GM19239 (cell line): ENCODE measurements at regions not wholly inside any gene's neighbourhood (a gene's known extent, or its start where the extent isn't known, plus 50 kb on each side); places are given as distances from the start of the nearest gene placed in this dataset.

ENCODE experiments used
- DNase-seq: peaks from one replicate; pipeline ENCODE4 v3.0.0; 2011; ENCODE audit warnings: low spot score; ENCODE audit not compliant: insufficient read length
- FAIRE-seq: peaks from 2 replicates; lab custom pipeline; 2011; peaks lifted over from hg19 to GRCh38; lab: Jason Lieb, UNC

DNA sequence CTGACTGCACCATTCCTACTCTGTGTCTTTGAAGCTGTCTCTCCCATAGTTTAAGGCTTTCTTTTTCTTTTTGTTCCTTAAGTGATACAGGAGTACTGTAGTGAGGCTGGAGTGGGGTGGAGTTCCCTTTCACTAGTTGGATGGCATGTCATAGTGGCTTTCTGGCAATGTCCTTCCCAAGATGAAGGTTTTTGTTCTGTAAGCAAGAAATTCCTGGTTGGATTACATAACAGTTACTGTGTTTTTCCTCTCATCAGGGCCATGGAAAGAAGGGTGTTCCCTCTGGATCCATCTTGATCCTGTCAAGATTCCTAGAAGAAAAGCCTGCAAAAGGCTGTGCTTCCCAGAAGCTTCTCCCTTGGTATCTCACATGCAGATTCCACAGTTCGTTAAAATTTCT is 84.2 kb downstream of the ACKR3 start:
- FAIRE-seq, result no peak
- no peak for DNase-seq

DNA sequence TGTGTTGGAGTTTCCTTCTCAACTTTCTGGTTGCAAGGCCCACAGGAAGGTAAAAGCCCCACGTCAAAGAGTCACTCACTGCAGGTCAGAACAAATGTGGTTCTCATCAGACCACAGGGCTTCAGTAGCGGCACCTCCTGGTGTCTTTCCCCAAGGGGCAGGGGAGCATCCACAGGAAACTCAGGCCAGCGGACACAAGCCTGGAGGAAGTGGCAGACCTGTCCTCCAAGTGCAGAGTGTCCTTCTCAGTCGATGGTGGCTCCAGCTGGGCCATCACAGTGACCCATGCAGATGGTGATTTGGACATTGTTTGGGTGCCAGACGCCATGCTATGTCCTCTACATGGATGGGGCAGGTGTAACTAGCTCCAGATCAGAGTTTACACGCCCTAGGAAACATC is 84.9 kb downstream of the ACKR3 start:
- DNase-seq, result no peak
- FAIRE-seq, result no peak

DNA sequence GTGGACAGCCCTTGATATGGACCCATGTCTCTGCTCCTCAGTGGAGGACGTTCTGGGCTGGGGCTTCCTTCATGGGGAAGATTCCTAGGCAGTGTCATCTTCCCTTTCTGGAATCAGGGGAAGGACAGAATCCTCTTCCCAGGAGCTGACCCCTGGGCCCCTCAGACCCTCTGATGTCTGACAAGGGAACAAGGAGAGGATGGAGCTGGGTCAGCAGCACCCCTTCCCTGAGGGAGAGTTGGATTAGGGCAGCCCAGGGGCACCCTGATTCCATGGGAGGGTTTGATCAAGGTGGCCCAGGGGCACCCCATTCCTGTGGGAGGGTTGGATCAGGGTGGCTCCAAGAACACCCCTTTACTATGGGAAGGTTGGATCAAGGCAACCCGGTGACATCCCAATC is 86.5 kb downstream of the ACKR3 start:
- FAIRE-seq (no peak), DNase-seq (no peak)

DNA sequence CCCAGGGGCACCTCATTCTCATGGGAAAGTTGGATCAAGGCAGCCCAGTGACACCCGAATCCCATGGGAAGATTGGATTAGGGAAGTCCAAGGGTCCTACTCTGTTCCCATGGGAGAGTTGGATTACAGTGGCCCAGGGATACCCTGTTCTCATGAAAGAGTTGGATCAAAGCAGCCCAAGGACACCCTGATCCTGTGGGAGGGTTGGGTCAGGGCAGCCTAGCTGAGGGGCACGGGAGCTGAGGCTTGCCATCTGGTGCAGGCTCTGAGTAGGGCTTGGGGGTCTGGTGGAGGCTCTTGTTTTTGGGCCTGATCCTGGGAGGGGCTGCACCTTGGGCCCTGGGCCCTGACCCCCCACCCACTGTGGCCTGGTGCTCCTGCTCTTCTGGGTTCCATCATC is 87.1 kb downstream of the ACKR3 start:
- DNase-seq (no peak), FAIRE-seq (no peak)

DNA sequence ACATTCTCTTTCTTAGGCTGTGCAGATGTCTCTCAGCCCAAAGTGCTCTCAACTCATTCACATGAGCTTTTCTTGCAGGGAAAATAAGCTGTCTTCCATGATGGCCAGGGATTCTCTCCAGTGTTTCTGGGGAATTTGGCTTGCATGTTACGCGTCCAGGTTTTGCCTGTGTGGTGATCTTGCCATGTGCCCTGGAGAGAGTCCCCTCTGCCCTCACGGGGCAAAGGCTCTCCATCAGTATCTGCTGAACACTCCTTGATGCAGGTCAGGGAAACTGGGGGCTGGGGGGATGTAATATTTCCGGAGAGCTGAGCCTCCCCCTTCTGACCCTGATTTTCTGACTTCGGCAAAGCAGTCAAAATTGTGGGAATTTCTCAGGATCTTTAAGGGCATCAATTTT is 87.6 kb downstream of the ACKR3 start:
- FAIRE-seq (no peak), DNase-seq (no peak)

DNA sequence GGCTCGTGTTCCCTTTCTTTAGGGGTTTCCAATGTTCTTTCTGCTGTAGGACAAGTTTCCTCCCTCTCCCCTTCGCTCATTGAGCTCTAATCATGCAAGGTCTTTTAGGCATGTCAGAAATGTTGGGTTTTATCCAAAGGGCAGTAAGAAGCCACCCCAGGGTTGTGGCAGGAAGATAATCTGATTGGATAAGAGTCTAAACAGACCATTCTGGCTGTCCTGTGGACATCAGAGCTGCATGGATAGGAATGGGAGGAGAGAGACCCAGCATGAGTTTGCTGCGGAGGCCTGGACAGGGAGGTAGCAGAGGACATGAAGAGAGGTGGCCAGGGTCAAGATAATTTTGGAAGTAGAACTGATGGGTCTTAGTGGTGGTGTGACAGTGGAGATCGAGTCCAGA is 88.2 kb downstream of the ACKR3 start:
- FAIRE-seq (no peak), DNase-seq (no peak)

DNA sequence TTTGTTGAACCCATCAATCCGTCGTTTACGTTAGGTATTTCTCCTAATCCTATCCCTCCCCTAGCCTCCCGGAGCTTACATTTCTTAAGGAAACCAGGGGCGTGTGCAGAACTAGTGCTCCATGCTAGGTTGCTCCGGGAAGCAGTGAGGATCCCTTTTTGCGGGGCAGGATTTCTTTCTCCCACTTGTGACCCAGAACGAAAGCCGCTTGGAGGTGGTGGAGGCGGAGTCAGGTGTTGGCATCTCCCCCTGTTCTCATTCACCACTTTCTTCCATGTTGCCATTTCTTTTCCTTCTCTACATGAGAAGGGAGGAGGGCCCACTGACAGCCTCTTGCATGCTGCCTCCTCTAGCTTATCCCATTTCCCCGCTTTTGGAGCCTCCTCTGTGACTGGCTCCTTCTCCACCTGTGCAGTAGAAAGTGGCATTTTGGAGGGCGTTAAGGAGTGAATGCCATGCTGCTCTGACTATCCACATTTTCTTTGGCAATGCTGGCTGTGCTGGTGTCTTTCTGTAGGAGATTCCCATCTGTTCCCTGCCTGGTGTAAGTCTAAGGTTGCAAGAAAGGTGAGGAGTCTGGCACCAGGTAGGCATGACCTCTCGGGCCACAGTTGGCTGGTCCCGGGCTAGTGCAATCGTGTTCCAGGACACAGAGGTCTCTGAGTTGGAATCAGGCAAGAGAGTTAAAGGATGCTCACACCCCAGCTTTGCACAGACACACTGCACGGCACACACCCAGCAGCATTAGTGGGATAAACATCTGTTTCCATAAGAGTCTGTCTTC is 89.5 kb downstream of the ACKR3 start:
- FAIRE-seq, result no peak
- no peak for DNase-seq

DNA sequence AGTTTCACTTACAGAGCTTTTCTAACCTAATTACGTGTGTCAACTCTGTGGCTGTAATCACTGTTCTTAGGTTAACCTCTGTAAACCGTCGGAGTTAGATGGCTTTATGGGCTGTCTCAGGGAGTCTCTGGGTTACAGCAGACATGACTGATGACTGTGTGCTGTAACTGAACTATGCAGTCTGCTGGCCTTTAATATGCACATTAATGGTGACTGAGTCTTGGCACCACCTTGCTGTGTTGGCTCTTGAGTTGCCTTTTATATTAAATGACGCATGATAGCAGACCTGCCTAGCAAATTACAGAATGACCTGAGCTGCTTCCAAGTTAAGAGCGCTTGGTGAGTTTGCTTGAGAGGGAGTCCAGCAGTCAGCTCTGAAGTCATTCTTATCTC is 90.1 kb downstream of the ACKR3 start:
- no peak for FAIRE-seq
- DNase-seq, result no peak

DNA sequence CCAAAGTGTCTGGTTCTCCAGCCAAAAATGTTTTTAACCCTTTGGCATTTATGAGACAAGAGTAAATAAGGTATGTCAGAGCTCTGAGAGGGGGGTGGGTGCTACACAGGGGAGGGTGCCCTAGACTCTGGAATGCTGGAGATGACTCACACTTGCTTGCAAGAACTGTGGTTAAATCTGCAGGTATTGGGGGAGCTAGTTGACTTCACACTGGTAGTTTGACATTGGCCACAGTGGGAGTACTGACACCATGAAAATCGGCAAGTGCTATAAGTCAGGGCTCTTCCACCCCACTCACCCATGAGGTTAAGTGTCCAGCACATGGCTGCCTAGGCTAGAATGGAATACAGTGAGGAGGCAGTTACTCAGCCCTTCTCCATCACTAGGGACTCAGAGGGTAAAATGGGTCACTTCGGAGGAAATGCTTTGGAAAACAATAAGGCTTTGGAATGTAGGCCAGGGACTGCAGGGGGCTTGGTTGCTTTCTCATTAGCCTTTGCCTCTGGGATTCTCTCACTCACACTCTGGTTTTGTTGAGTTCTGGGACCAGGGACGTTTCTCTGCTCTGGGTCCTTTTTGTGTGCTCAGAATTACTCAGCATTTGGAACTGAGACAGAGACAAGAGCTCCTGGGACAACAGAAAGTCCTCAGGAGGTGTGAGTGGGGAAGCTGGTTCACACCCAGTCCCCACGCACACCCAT is 91.6 kb downstream of the ACKR3 start:
- DNase-seq, result no peak

DNA sequence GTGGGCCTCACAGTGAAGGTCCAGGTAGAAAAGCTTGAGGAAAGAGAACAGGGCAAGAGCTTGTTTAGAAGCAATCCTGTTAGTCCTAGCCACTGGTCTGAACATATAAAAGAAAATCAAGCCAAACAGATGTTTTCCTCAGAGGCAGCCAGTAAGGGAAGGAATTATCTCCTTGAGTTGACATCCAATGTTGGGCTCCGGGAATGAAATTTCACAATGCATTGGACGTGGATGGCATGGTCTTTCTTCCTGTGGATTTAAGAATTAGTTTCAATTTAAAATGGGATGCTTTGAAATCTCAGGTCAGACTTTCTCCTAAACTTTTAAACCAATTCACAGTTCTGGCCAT is 92.1 kb downstream of the ACKR3 start:
- no peak for DNase-seq
- FAIRE-seq, result no peak

More for the DNA sequence above, 91.6 kb downstream of the ACKR3 start:
- no peak for FAIRE-seq

DNA sequence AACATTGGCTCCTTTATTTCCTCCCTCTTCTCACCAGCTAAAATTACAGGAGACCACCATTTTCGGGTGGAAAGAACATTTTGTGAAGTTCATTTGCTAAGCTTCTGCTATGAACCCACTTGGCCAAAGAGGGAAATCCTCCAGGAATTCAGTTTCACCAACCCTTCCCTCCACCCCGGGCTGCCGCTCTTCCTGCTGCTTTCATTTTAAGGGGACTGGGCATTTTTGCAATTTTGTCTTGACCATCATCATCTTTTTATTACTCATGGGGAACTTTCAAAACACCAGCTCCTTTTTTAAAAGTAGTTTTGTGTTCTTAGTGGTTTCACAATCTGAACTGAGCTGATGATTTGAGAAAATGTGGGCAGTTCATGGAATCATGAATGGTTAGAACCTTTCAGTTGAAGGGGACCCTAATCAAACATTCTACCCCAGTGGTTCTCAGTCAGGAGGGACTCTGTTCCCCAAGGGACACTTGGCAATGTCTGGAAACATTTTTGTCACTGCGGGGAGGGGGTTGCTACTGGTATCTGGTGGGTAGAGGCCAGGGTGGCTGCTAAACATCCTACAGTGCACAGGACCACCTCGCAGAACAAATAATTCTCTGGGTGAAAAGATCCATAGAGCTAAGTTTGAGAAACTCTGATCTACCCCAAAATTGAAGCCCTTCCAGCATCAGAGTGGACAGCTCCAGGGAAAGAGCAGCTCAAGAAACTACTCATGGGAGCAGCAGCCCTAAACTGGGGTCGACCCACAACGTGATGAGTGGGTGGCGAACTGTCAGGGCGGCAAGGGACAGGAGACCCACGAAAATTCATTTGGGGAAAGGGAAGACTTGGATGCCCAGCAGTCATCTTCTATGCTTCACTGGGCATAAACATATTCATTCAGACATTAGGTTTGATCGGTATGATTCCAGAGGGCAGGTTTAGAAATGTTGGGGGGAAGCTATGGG is 92.9 kb downstream of the ACKR3 start:
- no peak for FAIRE-seq
- DNase-seq, result no peak

DNA sequence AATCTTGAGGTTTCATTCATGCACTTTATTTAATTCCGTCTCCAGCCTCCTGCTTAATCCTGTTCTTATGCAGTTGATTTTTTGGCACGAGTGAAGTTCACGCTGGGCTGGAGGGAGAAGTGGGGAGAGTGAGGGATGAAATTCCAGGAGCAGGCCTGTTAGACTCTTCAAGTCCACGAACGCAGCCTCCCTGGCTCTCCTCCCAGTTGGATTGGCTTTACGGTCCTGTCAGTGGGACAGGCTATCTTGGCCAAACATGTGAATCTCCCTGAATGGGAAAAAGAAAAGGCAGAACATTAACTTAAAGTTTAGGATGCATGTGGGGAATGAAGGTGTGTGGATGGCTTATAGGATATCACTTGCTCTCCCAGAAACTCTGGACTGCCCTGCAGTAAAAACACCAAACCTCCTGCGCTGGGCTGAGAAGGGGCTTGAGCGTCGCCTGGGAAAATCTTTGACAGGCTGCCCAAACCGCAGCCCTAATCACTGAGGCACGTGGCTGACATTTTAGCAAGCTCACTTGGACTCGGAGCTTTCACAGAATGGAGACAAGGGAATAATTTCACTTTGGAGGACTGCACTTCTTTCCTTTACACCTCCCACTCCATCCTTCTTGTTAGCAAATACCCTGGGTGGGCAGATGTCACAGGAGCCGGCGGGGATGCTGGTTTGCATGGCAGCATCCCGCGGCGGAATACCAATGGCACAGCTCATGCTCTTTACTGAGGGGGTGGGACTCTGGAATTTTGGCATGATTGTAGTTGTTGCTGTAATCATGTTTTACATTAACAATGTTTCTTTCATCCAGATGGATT is 93.9 kb downstream of the ACKR3 start:
- FAIRE-seq (no peak), DNase-seq (no peak)

DNA sequence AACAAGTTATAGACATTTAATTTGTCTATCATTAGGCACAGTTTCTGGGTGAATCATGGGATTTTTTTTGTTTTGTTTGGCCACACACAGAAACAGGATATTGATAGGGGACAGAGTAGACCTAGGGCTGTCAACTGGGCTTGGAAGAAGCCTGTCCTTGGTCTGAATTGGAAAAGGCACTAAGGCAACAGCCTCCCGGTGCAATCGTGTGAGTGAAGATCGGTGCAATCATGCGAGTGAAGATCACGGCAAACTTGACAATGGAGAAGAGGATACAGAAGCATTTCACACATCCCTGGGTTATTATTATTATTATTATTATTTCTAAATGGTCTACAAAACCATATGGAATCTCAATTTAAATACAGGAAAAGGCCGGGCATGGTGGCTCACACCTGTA is 94.5 kb downstream of the ACKR3 start:
- DNase-seq (no peak), FAIRE-seq (no peak)

DNA sequence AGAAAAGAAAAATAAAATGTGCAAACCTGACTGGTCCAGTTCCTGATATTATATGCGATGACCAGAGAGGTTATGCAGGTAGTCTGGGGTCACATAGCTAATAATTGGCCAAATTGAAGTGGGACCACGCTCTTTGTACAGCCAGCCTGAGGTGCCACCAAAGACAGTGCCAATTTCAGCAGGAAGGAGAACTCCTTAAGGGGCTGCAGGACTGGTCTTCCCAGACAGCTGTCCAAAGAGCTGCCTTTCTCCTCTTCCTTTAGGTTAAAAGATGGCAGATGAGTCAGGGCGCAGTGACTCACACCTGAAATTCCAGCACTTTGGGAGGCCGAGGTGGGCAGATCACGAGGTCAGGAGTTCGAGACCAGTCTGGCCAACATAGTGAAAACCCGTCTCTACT is 95.5 kb downstream of the ACKR3 start:
- FAIRE-seq, result no peak
- DNase-seq, result no peak

DNA sequence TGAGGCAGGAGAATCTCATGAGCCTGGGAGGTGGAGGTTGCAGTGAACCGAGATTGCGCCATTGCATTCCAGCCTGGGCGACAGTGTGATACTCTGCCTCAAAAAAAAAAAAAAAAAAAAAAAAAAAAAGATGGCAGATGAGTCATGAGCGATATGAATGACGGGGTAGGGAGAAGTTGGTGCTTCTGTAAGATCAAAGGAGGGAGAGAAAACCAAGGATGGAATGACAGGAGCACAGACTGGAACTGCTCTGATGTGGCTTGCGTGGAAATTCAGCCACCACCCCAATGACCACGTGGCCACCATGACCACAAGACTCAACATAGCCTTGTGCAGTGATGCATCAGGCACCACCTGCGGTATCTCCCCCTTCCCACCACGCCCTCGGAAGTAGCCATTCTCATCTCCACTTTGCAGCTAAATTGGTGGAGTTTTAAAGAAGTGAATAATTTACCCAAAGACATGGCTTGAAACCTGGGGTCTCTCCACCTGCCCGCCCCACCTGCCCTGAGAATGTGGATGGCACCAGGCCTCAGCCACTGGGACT is 96.0 kb downstream of the ACKR3 start:
- DNase-seq, result no peak
- FAIRE-seq, result no peak

DNA sequence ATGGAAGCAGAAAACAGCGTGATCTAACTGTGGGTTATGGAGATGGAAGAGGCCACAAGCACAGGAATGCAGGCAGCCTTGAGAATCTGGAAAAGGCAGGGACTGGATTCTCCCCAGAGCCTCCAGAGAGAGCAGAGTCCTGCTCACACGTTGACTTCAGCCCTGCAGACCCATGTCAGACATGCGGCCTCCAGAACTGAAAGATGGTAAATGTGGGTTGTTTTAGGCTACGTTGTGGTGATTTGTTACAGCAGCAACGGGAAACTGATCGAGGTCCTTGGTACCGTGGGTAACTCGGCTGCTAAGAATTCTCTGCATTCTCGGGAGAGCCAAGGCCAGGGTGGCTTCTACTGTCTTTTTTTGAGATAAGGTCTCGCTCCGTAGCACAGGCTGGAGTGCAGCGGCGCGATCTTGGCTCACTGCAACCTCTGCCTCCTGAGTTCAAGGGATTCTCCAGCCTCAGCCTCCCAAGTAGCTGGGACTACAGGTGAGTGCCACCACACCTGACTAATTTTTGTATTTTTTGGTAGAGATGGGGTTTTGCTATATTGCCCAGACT is 97.1 kb downstream of the ACKR3 start:
- FAIRE-seq, result no peak

DNA sequence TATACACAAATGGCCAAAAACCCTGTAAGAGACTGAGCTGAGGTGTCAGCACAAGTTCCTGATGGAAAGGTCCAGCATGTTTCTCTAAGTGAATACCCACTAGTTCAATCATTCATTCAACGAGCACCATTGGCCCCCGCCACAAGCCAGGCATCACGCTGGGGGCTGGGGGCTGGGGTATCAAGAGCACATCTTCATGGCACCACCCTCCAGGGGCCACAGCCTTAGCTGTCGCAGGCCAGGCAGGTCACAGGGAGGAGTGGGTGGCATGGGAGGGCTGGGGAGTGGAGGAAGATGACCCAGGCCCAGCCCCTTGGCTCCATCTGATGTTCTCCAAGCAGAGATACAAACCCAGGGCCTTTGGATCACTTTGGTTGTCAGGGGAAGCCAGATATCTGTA is 97.9 kb downstream of the ACKR3 start:
- no peak for DNase-seq
- FAIRE-seq, result no peak

More for the DNA sequence above, 97.1 kb downstream of the ACKR3 start:
- no peak for DNase-seq

DNA sequence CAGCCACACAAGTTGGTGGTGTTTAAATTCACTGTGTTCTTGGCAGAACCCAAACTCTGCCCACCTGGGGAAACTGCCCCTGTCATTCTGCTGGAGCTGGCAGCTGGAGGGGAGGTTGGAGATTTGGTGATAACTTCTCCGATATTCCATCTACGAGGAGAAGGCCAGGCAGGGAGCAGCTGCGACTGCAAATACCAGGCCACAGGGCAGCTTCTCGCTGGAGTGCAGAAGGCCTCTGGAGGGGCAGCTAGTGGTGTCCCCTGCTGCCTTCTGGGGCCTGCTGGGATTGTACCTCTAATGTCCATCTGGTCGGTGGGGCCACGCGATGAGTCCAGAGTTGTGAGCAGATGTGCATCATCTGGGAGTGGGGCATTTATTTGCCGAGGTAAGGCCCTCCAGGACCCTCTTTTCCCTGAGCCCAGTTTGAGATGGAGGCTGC is 98.9 kb downstream of the ACKR3 start:
- FAIRE-seq, result no peak
- DNase-seq, result no peak

DNA sequence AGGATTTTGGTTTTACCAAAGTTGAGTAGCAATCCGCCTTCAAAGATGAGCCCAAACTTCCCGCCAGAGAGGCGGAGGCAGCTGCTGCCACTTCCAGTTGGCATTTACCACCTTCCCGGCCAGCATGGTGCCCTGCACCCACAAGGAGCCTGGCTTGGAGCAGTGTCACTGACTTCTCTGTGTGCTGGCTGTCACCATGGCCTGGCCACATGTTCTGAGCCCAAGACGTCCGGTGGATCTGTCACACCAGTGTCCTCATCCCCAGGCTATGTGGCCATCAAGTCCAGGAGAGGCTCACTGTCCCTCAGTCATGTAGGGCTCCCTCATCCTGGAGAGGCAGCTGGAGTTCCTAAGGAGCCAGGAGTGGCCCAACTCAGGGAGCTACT is 100.6 kb downstream of the ACKR3 start:
- FAIRE-seq, result no peak

More for the DNA sequence above, 100.6 kb downstream of the ACKR3 start:
- DNase-seq, result no peak
